ENCODE measurements at regions not wholly inside any gene's neighbourhood (a gene's known extent, or its start where the extent isn't known, plus 50 kb on each side); places are given as distances from the start of the nearest gene placed in this dataset.

DNA sequence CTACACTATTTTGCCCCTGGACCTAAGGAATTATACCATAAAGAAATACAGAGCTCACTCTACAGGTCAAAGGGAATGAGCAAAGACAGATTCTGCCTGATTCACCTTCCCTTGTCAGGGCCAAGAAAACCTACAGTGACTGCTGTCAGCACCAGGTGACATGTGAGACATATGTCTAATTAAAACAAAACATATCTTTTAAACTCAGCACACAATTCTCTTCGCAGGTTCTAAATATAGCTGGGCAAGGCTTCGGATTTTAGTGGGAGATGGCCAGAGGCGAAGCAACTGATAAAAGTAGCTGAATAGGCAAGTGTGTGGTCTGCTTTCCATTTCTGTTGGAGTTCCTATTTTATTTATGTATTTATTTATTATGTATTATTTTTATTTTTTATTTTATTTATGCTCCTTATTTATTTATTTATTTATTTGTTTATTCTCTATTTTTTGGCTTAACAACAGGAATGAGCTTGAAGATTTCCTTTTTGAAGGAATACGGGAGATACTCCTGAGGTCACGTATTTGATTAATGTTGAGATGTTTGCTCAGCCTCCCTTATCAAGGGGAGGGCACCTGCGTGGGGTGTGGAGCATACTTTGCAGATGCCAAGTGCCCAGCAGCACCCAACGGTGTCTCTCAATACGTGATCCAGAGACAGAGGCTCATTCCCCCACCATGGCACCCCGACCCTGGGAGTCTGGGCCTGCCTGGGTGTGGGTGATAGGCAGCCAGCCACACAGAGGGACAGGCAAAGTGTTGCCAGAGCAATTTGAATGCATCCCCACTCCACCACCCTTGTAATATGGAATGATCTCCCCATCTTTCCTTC is 141.8 kb downstream of the RNF152 start:
- TF ChIP-seq CEBPB (IDR thresholded peaks at IDR 0.05; ENCODE audit: low read depth) (no peak), EGR1 (IDR thresholded peaks at IDR 0.05; ENCODE audit: low read depth) (no peak), RAD21 (IDR thresholded peaks at IDR 0.05; ENCODE audit: low read depth) (no peak), YY1 (IDR thresholded peaks at IDR 0.05; ENCODE audit: extremely low read depth, insufficient replicate concordance, low read depth, low read length) (no peak), SIN3A (IDR thresholded peaks at IDR 0.05; ENCODE audit: low read depth) (no peak), EZH2 (IDR thresholded peaks at IDR 0.05) (no peak), SRF (IDR thresholded peaks at IDR 0.05; ENCODE audit: low read depth) (no peak), POLR2A (IDR thresholded peaks at IDR 0.05; ENCODE audit: borderline replicate concordance, extremely low read depth, insufficient read depth, insufficient read length) (no peak), CBX3 (IDR thresholded peaks at IDR 0.05; ENCODE audit: low read depth) (no peak), SP1 (IDR thresholded peaks at IDR 0.05; ENCODE audit: low read depth) (no peak), POLR2AphosphoS5 (IDR thresholded peaks at IDR 0.05; ENCODE audit: low read depth, low read length) (no peak)
- TF ChIP-seq, protein P1, sequence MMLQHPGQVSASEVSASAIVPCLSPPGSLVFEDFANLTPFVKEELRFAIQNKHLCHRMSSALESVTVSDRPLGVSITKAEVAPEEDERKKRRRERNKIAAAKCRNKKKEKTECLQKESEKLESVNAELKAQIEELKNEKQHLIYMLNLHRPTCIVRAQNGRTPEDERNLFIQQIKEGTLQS (IDR thresholded peaks at IDR 0.05): no peak
- TF ChIP-seq, protein P2, sequence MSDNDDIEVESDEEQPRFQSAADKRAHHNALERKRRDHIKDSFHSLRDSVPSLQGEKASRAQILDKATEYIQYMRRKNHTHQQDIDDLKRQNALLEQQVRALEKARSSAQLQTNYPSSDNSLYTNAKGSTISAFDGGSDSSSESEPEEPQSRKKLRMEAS (IDR thresholded peaks at IDR 0.05): no peak
- no peaks in the 10 kb centered on the region for H3K79me2 ChIP-seq (ENCODE audit: insufficient read depth, low read length)
- no peak overlapping the region for H3K4me2 ChIP-seq (ENCODE audit: low read length)
- POLR2A ChIA-PET: no interaction called here
- no peak overlapping the region for H3K4me3 ChIP-seq (replicated peaks in 1 of 2; ENCODE audit: low read depth in 1 of 2, low read length in 2 of 2)
- DNase-seq (ENCODE audit: low read depth, low spot score) (no peak), ATAC-seq (no peak)
- no TSS peak for BruUV-seq (replicated peaks)
- no peaks in the 10 kb centered on the region for H3K9me3 ChIP-seq (ENCODE audit: control insufficient read depth in 1 of 2, insufficient read depth in 1 of 2, low read depth in 1 of 2, low read length in 2 of 2)
- no peak overlapping the region for H3K27ac ChIP-seq (ENCODE audit: low read depth, low read length)
- H3K9ac ChIP-seq (ENCODE audit: low read length): no peak overlapping the region
- no peaks in the 10 kb centered on the region for H3K4me1 ChIP-seq (ENCODE audit: control insufficient read depth in 1 of 2, insufficient read depth in 2 of 2, low read length in 2 of 2)
- intact Hi-C loops (cut with micrococcal nuclease): no loop called here
- H3K9me2 ChIP-seq (ENCODE audit: insufficient read depth): no peaks in the 10 kb centered on the region
- CTCF ChIA-PET: no interaction called here
- H4K20me1 ChIP-seq (ENCODE audit: insufficient read depth): no peaks in the 10 kb centered on the region
- RAD21 ChIA-PET (ENCODE audit: low non-redundant PET in 1 of 2, low total read pairs in 2 of 2, uncharacterized antibody in 2 of 2, unreplicated experiment in 2 of 2): no interaction called here
- no peak overlapping the region for H2AFZ ChIP-seq (ENCODE audit: low read depth, low read length, poor library complexity, severe bottlenecking)
- no peaks in the 10 kb centered on the region for H3K27me3 ChIP-seq (ENCODE audit: insufficient read depth, low read length)
- H3K36me3 ChIP-seq (ENCODE audit: control insufficient read depth in 1 of 2, insufficient read depth in 2 of 2, low read length in 2 of 2): no peaks in the 10 kb centered on the region

Measured in HCT116 (cell line).